Left lung (tissue), 4 donors: ENCODE measurements at regions not wholly inside any gene's neighbourhood (a gene's known extent, or its start where the extent isn't known, plus 50 kb on each side); places are given as distances from the start of the nearest gene placed in this dataset.

Experiments
- ATAC-seq: fragments of 200-7000 bp; cut with Tn5 transposase; one replicate; pipeline ENCODE4 v1.9.1; 2020; ENCODE audit warnings: moderate library complexity
- DNase-seq, 4 donors: peaks; one replicate each; pipeline ENCODE4 v3.0.0-alpha.2; 2013 to 2020
- H3K27ac ChIP-seq, 2 donors: fragments of 200-600 bp; sonication (generic) in 1 of 2; one replicate each; pipeline versions ENCODE4 v1.5.0 to v1.8.0; 2020 to 2021
- H3K27me3 ChIP-seq, 2 donors: fragments of 200-600 bp; sonication (generic) in 1 of 2; one replicate each; pipeline versions ENCODE4 v1.5.0 to v1.8.0; 2020 to 2021
- H3K36me3 ChIP-seq, 2 donors: fragments of 200-600 bp; sonication (generic) in 1 of 2; one replicate each; pipeline versions ENCODE4 v1.5.0 to v1.8.0; 2020 to 2021
- H3K4me1 ChIP-seq, 2 donors: fragments of 200-600 bp; one replicate each; pipeline ENCODE4 v1.8.0; 2021
- H3K4me3 ChIP-seq, 2 donors: fragments of 200-600 bp; sonication (generic) in 1 of 2; one replicate each; pipeline versions ENCODE4 v1.5.0 to v1.8.0; 2020 to 2021; ENCODE audit warnings: mild to moderate bottlenecking in 1 of 2
- H3K9me3 ChIP-seq, 2 donors: fragments of 200-600 bp; sonication (generic) in 1 of 2; one replicate each; pipeline versions ENCODE4 v1.5.0 to v1.8.0; 2020 to 2021
- intact Hi-C, 2 donors: fragments of 100-400 bp; cut with DNase I; formaldehyde crosslinking; loops; one replicate each; pipeline versions ENCODE4 v1.11.2 to v1.14.2; 2022
- TF ChIP-seq, protein P1 (sequence below), 2 donors: fragments of 200-600 bp; sonication (generic) in 1 of 2; IDR thresholded peaks; one replicate each; pipeline versions ENCODE4 v1.5.0 to v1.8.0; 2021; ENCODE audit warnings: antibody characterized with exemption in 2 of 2
- donor health status: DM: no; HTN: yes; CAD: no.
- donor health status: DM: no; HTN: no; CAD: no.

DNA sequence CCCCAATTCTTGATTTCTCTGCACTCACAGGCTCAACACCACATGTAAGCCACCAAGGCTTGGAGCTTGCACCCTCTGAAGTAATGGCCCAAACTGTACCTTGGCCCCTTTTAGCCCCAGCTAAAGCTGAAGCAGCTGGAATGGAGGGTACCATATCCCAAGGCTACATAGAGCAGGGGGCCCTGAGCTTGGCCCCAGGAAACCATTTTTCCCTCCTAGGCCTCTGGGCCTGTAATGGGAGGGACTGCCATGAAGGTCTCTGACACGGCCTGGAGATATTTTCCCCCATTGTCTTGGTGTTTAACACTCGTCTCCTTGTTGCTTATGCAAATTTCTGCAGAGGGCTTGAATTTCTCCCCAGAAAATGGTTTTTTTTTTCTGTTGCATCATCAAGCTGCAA is 69.7 kb downstream of the SKA1 start:
- DNase-seq (no peak), ATAC-seq (no peak)
- H3K9me3 ChIP-seq, result peaks cover 0 to 17% of the 10 kb centered on the region in 2 donors

GRCh38 chr18:50446629-50447028 is 71.8 kb downstream of the SKA1 start:
- Histone ChIP-seq H3K27ac (no peak overlapping the region), H3K4me1 (no peaks in the 10 kb centered on the region), H3K4me3 (no peak overlapping the region), H3K9me3 (peaks cover 0 to 17% of the 10 kb centered on the region in 2 donors), H3K36me3 (no peaks in the 10 kb centered on the region), H3K27me3 (no peaks in the 10 kb centered on the region)
- intact Hi-C loops, result no loop called here
- DNase-seq (no peak), ATAC-seq (no peak)
- TF ChIP-seq, protein P1, sequence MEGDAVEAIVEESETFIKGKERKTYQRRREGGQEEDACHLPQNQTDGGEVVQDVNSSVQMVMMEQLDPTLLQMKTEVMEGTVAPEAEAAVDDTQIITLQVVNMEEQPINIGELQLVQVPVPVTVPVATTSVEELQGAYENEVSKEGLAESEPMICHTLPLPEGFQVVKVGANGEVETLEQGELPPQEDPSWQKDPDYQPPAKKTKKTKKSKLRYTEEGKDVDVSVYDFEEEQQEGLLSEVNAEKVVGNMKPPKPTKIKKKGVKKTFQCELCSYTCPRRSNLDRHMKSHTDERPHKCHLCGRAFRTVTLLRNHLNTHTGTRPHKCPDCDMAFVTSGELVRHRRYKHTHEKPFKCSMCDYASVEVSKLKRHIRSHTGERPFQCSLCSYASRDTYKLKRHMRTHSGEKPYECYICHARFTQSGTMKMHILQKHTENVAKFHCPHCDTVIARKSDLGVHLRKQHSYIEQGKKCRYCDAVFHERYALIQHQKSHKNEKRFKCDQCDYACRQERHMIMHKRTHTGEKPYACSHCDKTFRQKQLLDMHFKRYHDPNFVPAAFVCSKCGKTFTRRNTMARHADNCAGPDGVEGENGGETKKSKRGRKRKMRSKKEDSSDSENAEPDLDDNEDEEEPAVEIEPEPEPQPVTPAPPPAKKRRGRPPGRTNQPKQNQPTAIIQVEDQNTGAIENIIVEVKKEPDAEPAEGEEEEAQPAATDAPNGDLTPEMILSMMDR (IDR thresholded peaks at IDR 0.05), result no peak

More for the DNA sequence above, 69.7 kb downstream of the SKA1 start:
- Histone ChIP-seq H3K4me1 (no peaks in the 10 kb centered on the region), H3K27ac (no peak overlapping the region), H3K27me3 (no peaks in the 10 kb centered on the region), H3K4me3 (no peak overlapping the region), H3K36me3 (no peaks in the 10 kb centered on the region)
- intact Hi-C loops, result no loop called here
- TF ChIP-seq, protein P1 (IDR thresholded peaks at IDR 0.05), result no peak

DNA sequence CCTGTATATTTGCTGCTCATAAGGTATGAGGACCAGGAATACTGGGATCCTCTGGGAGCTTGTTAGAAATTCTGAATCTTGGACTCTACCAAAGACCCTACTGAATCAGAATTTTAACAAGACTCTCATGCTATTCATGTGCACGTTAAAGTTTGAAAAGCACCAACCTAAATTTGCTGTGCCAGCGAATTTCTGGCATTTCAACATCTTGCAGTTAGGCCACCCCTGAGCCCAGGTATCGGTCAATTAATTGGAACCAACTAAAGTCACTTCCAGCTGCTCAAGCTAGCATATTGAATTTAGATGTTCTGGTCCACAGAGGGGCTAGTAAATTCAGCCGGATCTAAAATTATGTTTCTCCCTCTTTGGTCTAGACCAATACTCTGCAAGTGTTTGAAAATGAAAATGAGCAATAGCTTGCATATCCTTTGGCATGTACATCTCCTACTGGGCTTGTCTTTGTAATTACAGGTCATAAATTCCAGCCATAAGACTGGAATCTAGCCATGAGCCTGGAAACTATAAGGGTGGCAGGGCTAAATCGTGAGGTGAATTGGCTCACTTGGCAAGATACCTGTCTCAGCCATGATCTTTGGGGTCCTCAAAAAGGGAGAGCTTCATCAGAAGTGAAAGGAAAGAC is 72.4 kb downstream of the SKA1 start:
- TF ChIP-seq, protein P1 (IDR thresholded peaks at IDR 0.05), result no peak
- H3K36me3 ChIP-seq, result no peaks in the 10 kb centered on the region
- no peaks in the 10 kb centered on the region for H3K27me3 ChIP-seq

DNA sequence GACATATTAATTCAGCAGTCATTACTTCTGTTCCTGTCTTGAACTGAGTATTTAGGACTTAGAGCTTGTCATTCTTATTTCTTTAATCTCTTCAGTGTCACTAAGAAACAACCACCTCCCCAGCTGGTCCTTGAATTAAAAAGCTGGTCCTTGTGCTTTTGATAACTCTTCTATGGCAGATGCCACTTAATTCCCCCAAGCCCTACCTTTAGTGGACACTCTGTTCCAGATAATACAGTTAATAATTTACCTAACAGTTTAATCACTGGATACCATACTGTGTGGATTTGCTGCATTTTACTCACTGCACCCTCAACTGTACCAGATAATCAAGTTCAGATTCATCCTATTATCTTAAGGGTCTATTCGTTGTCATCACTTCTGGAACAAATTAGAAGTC is 73.1 kb downstream of the SKA1 start:
- Histone ChIP-seq H3K9me3 (peaks cover 0 to 17% of the 10 kb centered on the region in 2 donors), H3K4me3 (no peak overlapping the region), H3K4me1 (no peaks in the 10 kb centered on the region), H3K27ac (no peak overlapping the region), H3K27me3 (no peaks in the 10 kb centered on the region), H3K36me3 (no peaks in the 10 kb centered on the region)
- no peak for DNase-seq
- TF ChIP-seq, protein P1 (IDR thresholded peaks at IDR 0.05), result no peak
- ATAC-seq, result no peak
- intact Hi-C loops, result no loop called here

More for the DNA sequence above, 72.4 kb downstream of the SKA1 start:
- no peaks in the 10 kb centered on the region for H3K4me1 ChIP-seq
- H3K27ac ChIP-seq, result no peak overlapping the region
- H3K9me3 ChIP-seq, result peaks cover 0 to 17% of the 10 kb centered on the region in 2 donors
- ATAC-seq (no peak), DNase-seq (no peak)
- intact Hi-C loops, result no loop called here
- H3K4me3 ChIP-seq, result no peak overlapping the region

DNA sequence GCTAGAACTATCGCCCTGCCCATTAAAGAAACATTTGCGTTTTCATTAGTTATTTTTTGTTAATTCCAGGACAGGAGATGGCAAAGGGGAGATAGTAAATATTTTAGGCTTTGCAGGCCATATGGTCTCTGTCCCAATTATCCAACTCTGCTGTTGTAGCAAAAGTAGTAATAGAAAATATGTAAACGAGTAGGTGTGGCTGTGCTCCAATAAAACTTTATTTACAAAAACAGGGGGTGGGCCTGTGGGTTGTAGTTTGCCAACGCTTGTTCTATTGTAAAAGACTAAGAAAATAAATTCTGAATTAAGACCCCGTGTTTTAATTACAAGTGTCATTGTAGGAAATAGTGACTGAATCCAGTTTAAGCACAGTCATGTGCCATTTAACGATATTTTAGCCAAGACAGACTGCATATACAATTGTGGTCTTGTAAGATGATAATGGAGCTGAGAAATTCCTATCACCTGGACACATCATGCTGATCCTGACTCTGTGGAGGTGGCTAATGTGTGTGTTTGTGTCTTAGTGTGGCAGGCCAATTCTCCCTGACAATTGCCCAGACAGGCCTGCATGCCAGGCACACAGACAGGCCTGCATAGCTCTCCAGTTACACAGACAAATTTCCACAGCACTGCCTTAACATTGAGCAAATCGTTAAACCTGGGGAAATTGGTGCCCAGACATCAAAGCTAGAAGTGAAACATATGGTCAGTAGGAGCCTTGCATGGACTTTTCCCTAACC is 76.4 kb downstream of the SKA1 start:
- no peaks in the 10 kb centered on the region for H3K36me3 ChIP-seq
- no peak overlapping the region for H3K27ac ChIP-seq
- intact Hi-C loops, result no loop called here
- no peaks in the 10 kb centered on the region for H3K9me3 ChIP-seq
- no peaks in the 10 kb centered on the region for H3K4me1 ChIP-seq
- H3K4me3 ChIP-seq, result no peak overlapping the region
- ATAC-seq (no peak), DNase-seq (no peak)
- no peaks in the 10 kb centered on the region for H3K27me3 ChIP-seq
- TF ChIP-seq, protein P1 (IDR thresholded peaks at IDR 0.05), result no peak
